ENCODE measurements at regions not wholly inside any gene's neighbourhood (a gene's known extent, or its start where the extent isn't known, plus 50 kb on each side); places are given as distances from the start of the nearest gene placed in this dataset.
"Not testable (repeated sequence)": the region's sequence is repeated elsewhere in the genome, so short reads cannot be mapped to it uniquely, and the experiment has no call there.

GRCh38 chr1:83053446-83053845 is 945.5 kb downstream of the TTLL7 start:
- ATAC-seq (ENCODE audit: low read depth) (no peak), DNase-seq (ENCODE audit: low spot score) (no peak)
- Histone ChIP-seq H3K4me3 (ENCODE audit: severe bottlenecking) (no peak overlapping the region), H3K27ac (ENCODE audit: poor library complexity, severe bottlenecking) (no peak overlapping the region), H3K27me3 (ENCODE audit: insufficient read depth, poor library complexity, severe bottlenecking) (no peaks in the 10 kb centered on the region), H3K4me1 (ENCODE audit: insufficient read depth, poor library complexity, severe bottlenecking) (peaks cover 14% of the 10 kb centered on the region), H3K36me3 (ENCODE audit: low read depth) (no peaks in the 10 kb centered on the region), H3K9me3 (ENCODE audit: severe bottlenecking) (no peaks in the 10 kb centered on the region)
- TF ChIP-seq, protein P1, sequence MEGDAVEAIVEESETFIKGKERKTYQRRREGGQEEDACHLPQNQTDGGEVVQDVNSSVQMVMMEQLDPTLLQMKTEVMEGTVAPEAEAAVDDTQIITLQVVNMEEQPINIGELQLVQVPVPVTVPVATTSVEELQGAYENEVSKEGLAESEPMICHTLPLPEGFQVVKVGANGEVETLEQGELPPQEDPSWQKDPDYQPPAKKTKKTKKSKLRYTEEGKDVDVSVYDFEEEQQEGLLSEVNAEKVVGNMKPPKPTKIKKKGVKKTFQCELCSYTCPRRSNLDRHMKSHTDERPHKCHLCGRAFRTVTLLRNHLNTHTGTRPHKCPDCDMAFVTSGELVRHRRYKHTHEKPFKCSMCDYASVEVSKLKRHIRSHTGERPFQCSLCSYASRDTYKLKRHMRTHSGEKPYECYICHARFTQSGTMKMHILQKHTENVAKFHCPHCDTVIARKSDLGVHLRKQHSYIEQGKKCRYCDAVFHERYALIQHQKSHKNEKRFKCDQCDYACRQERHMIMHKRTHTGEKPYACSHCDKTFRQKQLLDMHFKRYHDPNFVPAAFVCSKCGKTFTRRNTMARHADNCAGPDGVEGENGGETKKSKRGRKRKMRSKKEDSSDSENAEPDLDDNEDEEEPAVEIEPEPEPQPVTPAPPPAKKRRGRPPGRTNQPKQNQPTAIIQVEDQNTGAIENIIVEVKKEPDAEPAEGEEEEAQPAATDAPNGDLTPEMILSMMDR (IDR thresholded peaks at IDR 0.05; ENCODE audit: poor library complexity, severe bottlenecking) = no peak

- no peak overlapping the region for H3K4me3 ChIP-seq (ENCODE audit: severe bottlenecking)
- no peaks in the 10 kb centered on the region; the same call in 1 of the 2 replicates for H3K36me3 ChIP-seq (ENCODE audit: low read depth)
- no peak overlapping the region for H3K27ac ChIP-seq (ENCODE audit: poor library complexity, severe bottlenecking)
- DNase-seq (ENCODE audit: low spot score) (no peak), ATAC-seq (ENCODE audit: low read depth) (no peak)
- H3K9me3 ChIP-seq (ENCODE audit: severe bottlenecking) = no peaks in the 10 kb centered on the region
- TF ChIP-seq, protein P1 (IDR thresholded peaks at IDR 0.05; ENCODE audit: poor library complexity, severe bottlenecking) = no peak
- peaks cover 14% of the 10 kb centered on the region for H3K4me1 ChIP-seq (ENCODE audit: insufficient read depth, poor library complexity, severe bottlenecking)
- no peaks in the 10 kb centered on the region for H3K27me3 ChIP-seq (ENCODE audit: insufficient read depth, poor library complexity, severe bottlenecking)
Measured at GRCh38 chr1:83052865-83053264, 946.1 kb downstream of the TTLL7 start.

- not testable (repeated sequence) for H3K4me3 ChIP-seq (ENCODE audit: severe bottlenecking); DNase-seq (ENCODE audit: low spot score); H3K27ac ChIP-seq (ENCODE audit: poor library complexity, severe bottlenecking); ATAC-seq (ENCODE audit: low read depth); H3K27me3 ChIP-seq (ENCODE audit: insufficient read depth, poor library complexity, severe bottlenecking); H3K36me3 ChIP-seq (ENCODE audit: low read depth); H3K9me3 ChIP-seq (ENCODE audit: severe bottlenecking)
- H3K4me1 ChIP-seq (ENCODE audit: insufficient read depth, poor library complexity, severe bottlenecking) = peaks cover 12% of the 10 kb centered on the region
Measured at GRCh38 chr1:83051053-83051452, 947.9 kb downstream of the TTLL7 start.

DNA sequence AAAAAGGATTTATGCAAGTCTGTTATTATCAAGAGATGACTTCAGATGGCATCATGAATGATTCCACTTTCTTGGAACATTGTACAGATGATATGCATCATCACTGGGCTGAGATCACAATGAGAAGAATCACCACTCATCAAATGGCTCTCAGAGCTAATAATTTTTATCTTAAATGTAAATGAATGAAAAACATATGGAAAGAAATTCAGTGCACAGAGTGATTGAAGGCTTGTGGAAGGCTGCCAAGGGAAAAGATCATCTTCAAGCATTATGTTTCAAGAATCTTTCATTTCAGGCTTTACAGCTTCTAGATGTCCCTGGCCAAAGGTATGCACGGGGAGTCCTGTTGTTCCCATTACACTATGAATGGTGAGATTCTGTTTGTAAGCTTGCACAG is 955.7 kb downstream of the TTLL7 start:
- no peak overlapping the region for H3K27ac ChIP-seq (ENCODE audit: poor library complexity, severe bottlenecking)
- TF ChIP-seq, protein P1 (IDR thresholded peaks at IDR 0.05; ENCODE audit: poor library complexity, severe bottlenecking) = no peak

GRCh38 chr1:83039091-83039490 is 959.8 kb downstream of the TTLL7 start:
- ATAC-seq (ENCODE audit: low read depth); H3K4me3 ChIP-seq (ENCODE audit: severe bottlenecking); H3K4me1 ChIP-seq (ENCODE audit: insufficient read depth, poor library complexity, severe bottlenecking); H3K36me3 ChIP-seq (ENCODE audit: low read depth); H3K27me3 ChIP-seq (ENCODE audit: insufficient read depth, poor library complexity, severe bottlenecking); H3K9me3 ChIP-seq (ENCODE audit: severe bottlenecking); DNase-seq (ENCODE audit: low spot score); H3K27ac ChIP-seq (ENCODE audit: poor library complexity, severe bottlenecking): not testable (repeated sequence)

More for the DNA sequence above, 955.7 kb downstream of the TTLL7 start:
- no peaks in the 10 kb centered on the region for H3K4me1 ChIP-seq (ENCODE audit: insufficient read depth, poor library complexity, severe bottlenecking)
- H3K27me3 ChIP-seq (ENCODE audit: insufficient read depth, poor library complexity, severe bottlenecking) = no peaks in the 10 kb centered on the region
- no peaks in the 10 kb centered on the region; the same call in 1 of the 2 replicates for H3K36me3 ChIP-seq (ENCODE audit: low read depth)
- H3K9me3 ChIP-seq (ENCODE audit: severe bottlenecking) = no peaks in the 10 kb centered on the region
- no peak for DNase-seq (ENCODE audit: low spot score)
- no peak overlapping the region for H3K4me3 ChIP-seq (ENCODE audit: severe bottlenecking)
- ATAC-seq (ENCODE audit: low read depth) = no peak

GRCh38 chr1:83034851-83035250 is 964.1 kb downstream of the TTLL7 start:
- no peak for DNase-seq (ENCODE audit: low spot score)
- ATAC-seq (ENCODE audit: low read depth) = no peak
- TF ChIP-seq, protein P1 (IDR thresholded peaks at IDR 0.05; ENCODE audit: poor library complexity, severe bottlenecking) = no peak

More at GRCh38 chr1:83034851-83035250, 964.1 kb downstream of the TTLL7 start:
- Histone ChIP-seq H3K4me3 (ENCODE audit: severe bottlenecking) (no peak overlapping the region), H3K4me1 (ENCODE audit: insufficient read depth, poor library complexity, severe bottlenecking) (peaks cover 3% of the 10 kb centered on the region), H3K27ac (ENCODE audit: poor library complexity, severe bottlenecking) (no peak overlapping the region), H3K27me3 (ENCODE audit: insufficient read depth, poor library complexity, severe bottlenecking) (no peaks in the 10 kb centered on the region), H3K36me3 (ENCODE audit: low read depth) (no peaks in the 10 kb centered on the region), H3K9me3 (ENCODE audit: severe bottlenecking) (no peaks in the 10 kb centered on the region)
